ENCODE measurements at regions not wholly inside any gene's neighbourhood (a gene's known extent, or its start where the extent isn't known, plus 50 kb on each side); places are given as distances from the start of the nearest gene placed in this dataset.
"Not testable (repeated sequence)": the region's sequence is repeated elsewhere in the genome, so short reads cannot be mapped to it uniquely, and the experiment has no call there.

DNA sequence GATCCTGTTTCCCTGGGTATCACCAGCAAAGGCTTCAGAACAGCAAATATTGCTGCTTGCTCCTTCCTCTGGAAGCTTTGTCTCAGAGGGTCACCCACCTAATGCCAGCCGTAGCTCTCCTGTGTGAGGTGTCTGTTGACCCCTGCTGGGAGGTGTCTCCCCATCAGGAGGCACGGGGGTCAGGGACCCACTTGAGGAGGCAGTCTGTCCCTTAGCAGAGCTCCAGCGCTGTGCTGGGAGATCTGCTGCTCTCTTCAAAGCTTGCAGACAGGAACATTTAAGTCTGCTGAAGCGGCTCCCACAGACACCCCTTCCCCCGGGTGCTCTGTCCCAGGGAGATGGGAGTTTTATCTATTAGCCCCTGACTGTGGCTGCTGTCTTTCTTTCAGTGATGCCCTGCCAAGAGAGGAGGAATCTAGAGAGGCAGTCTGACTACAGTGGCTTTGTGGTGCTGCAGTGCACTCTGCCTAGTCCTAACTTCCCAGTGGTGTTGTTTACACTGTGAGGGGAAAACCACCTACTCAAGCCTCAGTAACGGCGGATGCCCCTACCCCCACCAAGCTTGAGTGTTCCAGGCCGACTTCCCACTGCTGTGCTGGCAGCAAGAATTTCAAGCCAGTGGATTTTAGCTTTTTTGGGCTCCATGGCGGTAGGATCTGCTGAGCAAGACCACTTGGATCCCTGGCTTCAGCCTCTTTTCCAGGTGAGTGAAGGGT lies 593.1 kb upstream of the CADM2 start:
- not testable (repeated sequence) for H3K4me1 ChIP-seq (ENCODE audit: insufficient read depth, low read length); H3K27ac ChIP-seq (ENCODE audit: low read depth, low read length); H3K9me3 ChIP-seq (ENCODE audit: insufficient read depth, low read depth, low read length); H3K9ac ChIP-seq (ENCODE audit: low read depth, low read length); H3K4me3 ChIP-seq (ENCODE audit: low read length); H3K27me3 ChIP-seq (ENCODE audit: insufficient read depth, low read length); H3K36me3 ChIP-seq (ENCODE audit: insufficient read depth, low read length)
- 92% methylated on average over 9 of the region's 9 CpGs for WGBS
